Body of pancreas (tissue), 4 donors: ENCODE measurements at regions not wholly inside any gene's neighbourhood (a gene's known extent, or its start where the extent isn't known, plus 50 kb on each side); places are given as distances from the start of the nearest gene placed in this dataset.

Source experiments
- ATAC-seq: fragments of 150-250 bp; one replicate; pipeline ENCODE4 v1.9.1; 2016
- DNase-seq, 4 donors: peaks; one replicate each; pipeline ENCODE4 v3.0.0-alpha.2; 2019
- H3K27ac ChIP-seq, 4 donors: fragments of 200-600 bp; sonication (generic); 1 replicate in 3 of 4; 2 replicates in 1 of 4; pipeline versions ENCODE4 v1.5.1 to v1.6.1; 2016 to 2019; ENCODE audit warnings: mild to moderate bottlenecking in 1 of 4, mixed read lengths in 1 of 4, moderate library complexity in 1 of 4
- H3K27me3 ChIP-seq, 2 donors: fragments of 200-600 bp; sonication (generic); one replicate each; pipeline ENCODE4 v1.6.0; 2016; ENCODE audit warnings: mild to moderate bottlenecking in 1 of 2
- H3K36me3 ChIP-seq, 2 donors: fragments of 200-600 bp; sonication (generic); replicated peaks in 1 of 2; 2 replicates each; pipeline ENCODE4 v1.5.1; 2016; ENCODE audit warnings: low read depth in 2 of 2; ENCODE audit not compliant: insufficient read depth in 1 of 2
- H3K4me1 ChIP-seq: fragments of 200-600 bp; sonication (generic); one replicate; pipeline ENCODE4 v1.6.0; 2016
- H3K4me3 ChIP-seq, 2 donors: fragments of 200-600 bp; sonication (generic); 1 replicate in 1 of 2; 2 replicates in 1 of 2; pipeline ENCODE4 v1.5.1; 2016 to 2019
- H3K9me3 ChIP-seq, 3 donors: fragments of 200-600 bp; sonication (generic); 1 replicate in 2 of 3; 2 replicates in 1 of 3; pipeline ENCODE4 v1.5.1; 2016
- POLR2A ChIP-seq, 3 donors: fragments of 450-650 bp; IDR thresholded peaks; one replicate each; pipeline ENCODE4 v1.6.1; 2016; ENCODE audit warnings: antibody characterized with exemption in 3 of 3, mild to moderate bottlenecking in 2 of 3
- WGBS, 2 donors: methylation state at CpG; one replicate each; pipeline ENCODE4 v1.1.5; 2017; 5-methylcytosine and 5-hydroxymethylcytosine counted together
- intact Hi-C: fragments of 100-400 bp; cut with DNase I; formaldehyde crosslinking; loops from one replicate; pipeline ENCODE4 v1.15.1; 2023
- TF ChIP-seq, protein P1 (sequence below), 7 experiments: fragments of 450-650 bp in 4 of 7; fragments of 200-600 bp in 3 of 7; sonication (generic) in 3 of 7; IDR thresholded peaks; one replicate each; pipeline ENCODE4 v1.5.1; 2016 to 2019; ENCODE audit warnings: antibody characterized with exemption in 7 of 7

DNA sequence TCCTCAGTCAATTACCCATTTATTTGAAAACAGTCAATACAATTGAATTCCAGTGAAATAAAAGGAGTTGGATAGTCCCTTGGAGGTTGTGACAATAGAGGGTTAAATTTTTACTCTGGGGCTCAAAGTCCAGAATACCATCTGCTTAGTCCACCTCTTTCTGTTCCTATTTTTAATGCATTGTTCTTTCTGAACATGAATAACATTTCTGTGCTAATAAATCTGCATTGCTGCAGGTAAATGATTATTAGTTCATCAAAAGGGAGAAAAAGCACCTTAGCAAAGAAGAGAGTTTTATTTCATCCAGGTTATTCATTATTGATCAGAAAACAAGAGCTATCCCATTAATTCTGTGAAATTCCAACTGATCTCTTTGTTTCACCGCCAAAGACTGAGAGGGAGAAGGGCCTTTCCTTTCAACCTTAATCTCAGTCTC, 166.1 kb upstream of the OLIG3 start:
- intact Hi-C loops = no loop called here
- Histone ChIP-seq H3K36me3 (no peaks in the 10 kb centered on the region), H3K27ac (peak overlapping the region in 3 of 4 donors; percentile 62 to 78 (median 76)), H3K4me3 (no peak overlapping the region), H3K4me1 (peaks cover 50% of the 10 kb centered on the region), H3K27me3 (no peaks in the 10 kb centered on the region), H3K9me3 (peaks cover 0 to 9% (median 0%) of the 10 kb centered on the region in 3 donors)
- DNase-seq (no peak), ATAC-seq (peak; percentile 83)
- WGBS, 2 donors = 13 to 37% methylated on average over 1 of the region's 1 CpG
- TF ChIP-seq, protein P1, sequence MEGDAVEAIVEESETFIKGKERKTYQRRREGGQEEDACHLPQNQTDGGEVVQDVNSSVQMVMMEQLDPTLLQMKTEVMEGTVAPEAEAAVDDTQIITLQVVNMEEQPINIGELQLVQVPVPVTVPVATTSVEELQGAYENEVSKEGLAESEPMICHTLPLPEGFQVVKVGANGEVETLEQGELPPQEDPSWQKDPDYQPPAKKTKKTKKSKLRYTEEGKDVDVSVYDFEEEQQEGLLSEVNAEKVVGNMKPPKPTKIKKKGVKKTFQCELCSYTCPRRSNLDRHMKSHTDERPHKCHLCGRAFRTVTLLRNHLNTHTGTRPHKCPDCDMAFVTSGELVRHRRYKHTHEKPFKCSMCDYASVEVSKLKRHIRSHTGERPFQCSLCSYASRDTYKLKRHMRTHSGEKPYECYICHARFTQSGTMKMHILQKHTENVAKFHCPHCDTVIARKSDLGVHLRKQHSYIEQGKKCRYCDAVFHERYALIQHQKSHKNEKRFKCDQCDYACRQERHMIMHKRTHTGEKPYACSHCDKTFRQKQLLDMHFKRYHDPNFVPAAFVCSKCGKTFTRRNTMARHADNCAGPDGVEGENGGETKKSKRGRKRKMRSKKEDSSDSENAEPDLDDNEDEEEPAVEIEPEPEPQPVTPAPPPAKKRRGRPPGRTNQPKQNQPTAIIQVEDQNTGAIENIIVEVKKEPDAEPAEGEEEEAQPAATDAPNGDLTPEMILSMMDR (IDR thresholded peaks at IDR 0.05) = no peak
- TF ChIP-seq POLR2A (IDR thresholded peaks at IDR 0.05) = no peak

DNA sequence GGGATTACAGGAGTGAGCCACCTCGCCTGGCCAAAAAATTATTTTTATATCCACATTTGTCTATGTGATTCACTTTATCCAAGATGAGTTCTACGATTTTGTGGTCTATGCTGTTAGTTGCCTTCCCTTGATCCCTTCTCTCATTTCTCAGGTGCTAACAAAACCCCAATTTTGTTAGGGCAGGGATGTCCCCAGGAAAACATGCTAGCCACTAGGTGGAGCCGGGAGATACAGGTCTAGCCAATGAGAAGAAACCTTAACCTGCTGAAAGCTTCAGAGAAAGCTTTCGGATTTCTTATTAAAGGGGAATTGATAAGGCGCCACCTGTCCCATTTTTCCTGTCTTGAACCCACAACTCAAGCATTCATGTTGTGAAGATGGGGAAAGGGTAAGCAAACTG, 167.4 kb upstream of the OLIG3 start:
- peaks cover 50% of the 10 kb centered on the region for H3K4me1 ChIP-seq
- no peaks in the 10 kb centered on the region for H3K36me3 ChIP-seq
- H3K27me3 ChIP-seq = no peaks in the 10 kb centered on the region
- peak overlapping the region in 2 of 4 donors; percentile 62 to 78 for H3K27ac ChIP-seq
- DNase-seq (peak in 3 of 4 donors; percentile 26 to 37 (median 32)), ATAC-seq (no peak)
- intact Hi-C loops = no loop called here
- WGBS, 2 donors = 70 to 79% methylated on average over 5 of the region's 5 CpGs
- TF ChIP-seq POLR2A (IDR thresholded peaks at IDR 0.05) = no peak
- TF ChIP-seq, protein P1 (IDR thresholded peaks at IDR 0.05) = peak in 6 of 7 experiments; percentile 10 to 41 (median 30)
- H3K4me3 ChIP-seq = no peak overlapping the region
- H3K9me3 ChIP-seq = no peaks in the 10 kb centered on the region

DNA sequence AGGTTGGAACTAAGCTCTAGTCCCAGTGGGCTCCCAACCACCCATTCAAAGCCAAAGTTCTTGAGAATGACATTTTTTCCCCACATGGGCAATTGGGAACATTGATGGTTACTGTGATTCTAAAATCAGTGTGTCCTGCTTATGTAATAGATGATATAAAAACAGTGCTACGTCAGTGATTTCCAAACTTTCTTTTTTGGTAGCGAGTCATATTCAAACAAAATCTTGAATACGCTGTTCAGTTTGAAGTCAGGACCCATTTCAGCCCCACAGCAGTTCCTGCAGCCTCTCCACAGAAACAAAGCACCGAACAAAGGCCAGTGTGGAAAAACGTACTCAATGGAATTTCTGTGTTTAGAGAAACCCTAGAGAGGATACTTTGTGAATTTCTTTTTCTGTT, 170.0 kb upstream of the OLIG3 start:
- TF ChIP-seq, protein P1 (IDR thresholded peaks at IDR 0.05) = no peak
- no peak for TF ChIP-seq POLR2A (IDR thresholded peaks at IDR 0.05)
- intact Hi-C loops = no loop called here
- no peak for ATAC-seq
- no peak for DNase-seq
- Histone ChIP-seq H3K27me3 (no peaks in the 10 kb centered on the region), H3K4me1 (peaks cover 29% of the 10 kb centered on the region), H3K27ac (no peak overlapping the region), H3K4me3 (no peak overlapping the region), H3K36me3 (no peaks in the 10 kb centered on the region), H3K9me3 (no peaks in the 10 kb centered on the region)
- 83 to 84% methylated on average over 5 of the region's 5 CpGs for WGBS, 2 donors

DNA sequence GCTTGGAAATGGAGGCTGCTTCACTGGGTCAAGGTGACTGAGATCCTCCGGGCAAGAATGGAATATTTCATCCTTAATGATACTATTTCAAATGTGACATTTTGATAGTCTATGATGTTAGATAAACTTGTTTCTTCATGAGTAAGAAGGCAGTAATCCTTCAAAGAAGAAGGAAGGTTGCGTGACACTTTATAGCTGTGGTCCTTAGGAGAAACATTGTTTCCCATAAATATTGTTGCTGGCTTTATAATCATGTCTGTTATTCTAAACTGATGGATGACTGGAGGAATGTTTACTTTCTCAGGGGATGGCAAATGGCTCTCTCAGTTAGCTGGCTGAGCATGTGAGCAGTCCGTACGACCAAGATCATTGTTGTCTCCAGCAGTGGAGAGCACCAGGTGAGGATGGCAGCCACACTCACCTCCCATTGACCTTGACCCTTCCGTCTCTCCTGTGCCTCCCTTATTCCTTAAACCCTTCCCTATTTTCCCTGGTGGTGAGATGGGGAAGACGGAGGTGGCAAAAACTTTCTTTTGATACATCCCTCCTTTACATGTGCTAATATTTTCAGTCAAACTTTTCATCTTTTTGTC, 171.2 kb upstream of the OLIG3 start:
- Histone ChIP-seq H3K4me3 (no peak overlapping the region), H3K27ac (no peak overlapping the region), H3K4me1 (peaks cover 16% of the 10 kb centered on the region), H3K27me3 (no peaks in the 10 kb centered on the region), H3K36me3 (no peaks in the 10 kb centered on the region), H3K9me3 (no peaks in the 10 kb centered on the region)
- WGBS, 2 donors = 67 to 76% methylated on average over 6 of the region's 6 CpGs
- no peak for DNase-seq
- ATAC-seq = no peak
- intact Hi-C loops = no loop called here
- no peak for TF ChIP-seq POLR2A (IDR thresholded peaks at IDR 0.05)
- TF ChIP-seq, protein P1 (IDR thresholded peaks at IDR 0.05) = no peak

DNA sequence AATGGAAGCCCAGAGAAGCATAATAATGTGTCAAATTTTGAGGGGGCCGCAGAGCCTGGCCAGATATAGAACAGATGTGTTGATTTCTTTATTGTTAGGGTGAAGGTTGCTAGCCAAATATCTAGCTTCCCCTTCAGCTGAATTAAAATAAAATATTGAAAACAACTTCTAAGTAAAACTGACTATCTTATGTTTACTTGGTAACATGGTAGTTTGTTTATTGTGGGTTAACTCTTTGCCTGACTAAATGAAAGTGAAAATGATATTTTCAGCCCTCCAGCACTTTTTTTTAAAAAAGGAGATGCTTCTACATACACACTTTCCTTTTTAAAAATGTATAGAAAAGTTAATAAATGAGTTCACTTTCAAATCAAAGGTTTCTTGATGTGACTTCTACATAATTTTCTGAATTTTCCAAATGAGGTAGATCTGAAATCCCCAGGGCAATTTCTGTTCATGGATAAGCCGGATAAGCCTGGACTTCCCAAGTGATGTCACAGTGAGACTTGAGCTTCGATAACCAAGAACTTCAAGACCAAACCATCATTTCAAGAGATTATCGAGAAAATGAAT, 172.1 kb upstream of the OLIG3 start:
- 79 to 82% methylated on average over 4 of the region's 4 CpGs for WGBS, 2 donors
- Histone ChIP-seq H3K36me3 (no peaks in the 10 kb centered on the region), H3K4me1 (peaks cover 8% of the 10 kb centered on the region), H3K9me3 (no peaks in the 10 kb centered on the region), H3K27ac (no peak overlapping the region), H3K4me3 (no peak overlapping the region), H3K27me3 (no peaks in the 10 kb centered on the region)
- no peak for ATAC-seq
- intact Hi-C loops = no loop called here
- no peak for TF ChIP-seq POLR2A (IDR thresholded peaks at IDR 0.05)
- TF ChIP-seq, protein P1 (IDR thresholded peaks at IDR 0.05) = no peak
- DNase-seq = no peak
